HEK293 (cell line): ENCODE measurements at regions not wholly inside any gene's neighbourhood (a gene's known extent, or its start where the extent isn't known, plus 50 kb on each side); places are given as distances from the start of the nearest gene placed in this dataset.

Source experiments
- CTCF ChIA-PET: fragments of 350-600 bp; formaldehyde crosslinking; extraction: SDS; loops from one replicate; lab custom pipeline; 2021; ENCODE audit warnings: antibody characterized with exemption; lab: Yijun Ruan, JAX
- POLR2A ChIA-PET: fragments of 300-600 bp; formaldehyde crosslinking; extraction: SDS; loops from one replicate; lab custom pipeline; 2020; ENCODE audit warnings: antibody characterized with exemption, inconsistent platforms; lab: Yijun Ruan, JAX
- H3K27ac ChIP-seq: fragments of 200-500 bp; sonication (Bioruptor generic); 2 replicates; pipeline ENCODE4 v1.5.1; 2014; ENCODE audit warnings: low read depth, low read length, control low read depth, inconsistent platforms; ENCODE audit errors: extremely low read depth
- H3K36me3 ChIP-seq, 2 experiments: fragments of 200-500 bp in 1 of 2; sonication (Bioruptor generic) in 1 of 2; 1 replicate in 1 of 2; 2 replicates in 1 of 2; pipeline ENCODE4 v1.5.1; 2014 to 2017; ENCODE audit warnings: inconsistent platforms in 2 of 2, low read length in 2 of 2; ENCODE audit not compliant: control insufficient read depth in 2 of 2, insufficient read depth in 1 of 2
- H3K4me1 ChIP-seq: fragments of 200-500 bp; sonication (Bioruptor generic); 2 replicates; pipeline ENCODE4 v1.5.1; 2014; ENCODE audit warnings: mild to moderate bottlenecking, low read length, inconsistent platforms; ENCODE audit not compliant: control insufficient read depth, insufficient read depth
- H3K4me3 ChIP-seq: 2 replicates; pipeline ENCODE4 v1.5.1; 2011; ENCODE audit warnings: low read depth, mild to moderate bottlenecking, control low read depth, low read length, moderate library complexity
- H3K9me3 ChIP-seq: fragments of 200-500 bp; sonication (Bioruptor generic); 2 replicates; pipeline ENCODE4 v1.5.1; 2014; ENCODE audit warnings: low read depth, low read length, inconsistent platforms; ENCODE audit not compliant: control insufficient read depth, insufficient read depth
- FEZF1 ChIP-seq: fragments of 450-650 bp; formaldehyde crosslinking; IDR thresholded peaks from 2 replicates; pipeline ENCODE4 v1.5.1; 2016; ENCODE audit warnings: missing biosample characterization, missing genetic modification characterization
- KLF10 ChIP-seq: fragments of 450-650 bp; IDR thresholded peaks from 2 replicates; pipeline ENCODE4 v1.5.1; 2018; ENCODE audit warnings: missing biosample characterization, mild to moderate bottlenecking, missing genetic modification characterization
- KLF16 ChIP-seq: fragments of 450-650 bp; formaldehyde crosslinking; IDR thresholded peaks from 2 replicates; pipeline ENCODE4 v1.5.1; 2017; ENCODE audit warnings: missing biosample characterization, missing genetic modification characterization
- KLF7 ChIP-seq: fragments of 450-650 bp; formaldehyde crosslinking; IDR thresholded peaks from 2 replicates; pipeline ENCODE4 v1.5.1; 2016; ENCODE audit warnings: missing biosample characterization, missing genetic modification characterization, borderline replicate concordance
- OVOL3 ChIP-seq: fragments of 450-650 bp; formaldehyde crosslinking; IDR thresholded peaks from 2 replicates; pipeline ENCODE4 v1.5.1; 2016; ENCODE audit warnings: missing biosample characterization, missing genetic modification characterization
- SETDB1 ChIP-seq: IDR thresholded peaks from one replicate; pipeline ENCODE4 v1.6.1; 2017; ENCODE audit warnings: mild to moderate bottlenecking, low read length, moderate library complexity, mixed read lengths; ENCODE audit not compliant: insufficient read length
- ZBTB17 ChIP-seq: fragments of 450-650 bp; formaldehyde crosslinking; IDR thresholded peaks from 2 replicates; pipeline ENCODE4 v1.5.1; 2016; ENCODE audit warnings: missing biosample characterization, missing genetic modification characterization
- ZEB2 ChIP-seq: fragments of 450-650 bp; formaldehyde crosslinking; IDR thresholded peaks from 2 replicates; pipeline ENCODE4 v1.5.1; 2016; ENCODE audit warnings: missing biosample characterization, missing genetic modification characterization
- ZFP3 ChIP-seq: fragments of 450-650 bp; formaldehyde crosslinking; IDR thresholded peaks from 2 replicates; pipeline ENCODE4 v1.5.1; 2016; ENCODE audit warnings: low read depth, missing biosample characterization, missing genetic modification characterization
- ZFP37 ChIP-seq: fragments of 450-650 bp; formaldehyde crosslinking; IDR thresholded peaks from 2 replicates; pipeline ENCODE4 v1.5.1; 2016; ENCODE audit warnings: missing biosample characterization, missing genetic modification characterization
- ZNF184 ChIP-seq: fragments of 450-650 bp; IDR thresholded peaks from 2 replicates; pipeline ENCODE4 v1.5.1; 2018; ENCODE audit warnings: missing biosample characterization, mild to moderate bottlenecking, missing genetic modification characterization
- ZNF2 ChIP-seq: fragments of 450-650 bp; formaldehyde crosslinking; IDR thresholded peaks from 2 replicates; pipeline ENCODE4 v1.5.1; 2016; ENCODE audit warnings: missing biosample characterization, missing genetic modification characterization
- ZNF223 ChIP-seq: fragments of 450-650 bp; formaldehyde crosslinking; IDR thresholded peaks from 2 replicates; pipeline ENCODE4 v1.5.1; 2016; ENCODE audit warnings: missing biosample characterization, missing genetic modification characterization
- ZNF23 ChIP-seq: fragments of 450-650 bp; formaldehyde crosslinking; IDR thresholded peaks from 2 replicates; pipeline ENCODE4 v1.5.1; 2016; ENCODE audit warnings: missing biosample characterization, missing genetic modification characterization, borderline replicate concordance
- ZNF266 ChIP-seq: fragments of 450-650 bp; formaldehyde crosslinking; IDR thresholded peaks from 2 replicates; pipeline ENCODE4 v1.5.1; 2016; ENCODE audit warnings: missing biosample characterization, missing genetic modification characterization, low read depth
- ZNF311 ChIP-seq: fragments of 450-650 bp; formaldehyde crosslinking; IDR thresholded peaks from 2 replicates; pipeline ENCODE4 v1.5.1; 2017; ENCODE audit warnings: missing biosample characterization, missing genetic modification characterization, borderline replicate concordance
- ZNF37A ChIP-seq: fragments of 450-650 bp; IDR thresholded peaks from 2 replicates; pipeline ENCODE4 v1.5.1; 2018; ENCODE audit warnings: missing biosample characterization, missing genetic modification characterization
- ZNF544 ChIP-seq: fragments of 450-650 bp; formaldehyde crosslinking; IDR thresholded peaks from 2 replicates; pipeline ENCODE4 v1.5.0; 2017; ENCODE audit warnings: missing biosample characterization, missing genetic modification characterization
- ZNF549 ChIP-seq: fragments of 450-650 bp; IDR thresholded peaks from 2 replicates; pipeline ENCODE4 v1.5.1; 2018; ENCODE audit warnings: missing biosample characterization, missing genetic modification characterization, mild to moderate bottlenecking, inconsistent platforms, moderate library complexity
- ZNF658 ChIP-seq: fragments of 450-650 bp; formaldehyde crosslinking; IDR thresholded peaks from 2 replicates; pipeline ENCODE4; 2016; ENCODE audit warnings: missing biosample characterization, missing genetic modification characterization
- ZNF677 ChIP-seq: fragments of 450-650 bp; IDR thresholded peaks from 2 replicates; pipeline ENCODE4 v1.5.0; 2018; ENCODE audit warnings: missing biosample characterization, mild to moderate bottlenecking, missing genetic modification characterization, moderate library complexity
- ZNF701 ChIP-seq: fragments of 450-650 bp; formaldehyde crosslinking; IDR thresholded peaks from 2 replicates; pipeline ENCODE4 v1.5.1; 2016; ENCODE audit warnings: missing biosample characterization, missing genetic modification characterization
- ZNF747 ChIP-seq: fragments of 450-650 bp; formaldehyde crosslinking; IDR thresholded peaks from 2 replicates; pipeline ENCODE4 v1.5.1; 2016; ENCODE audit warnings: missing biosample characterization, missing genetic modification characterization
- ZNF776 ChIP-seq: fragments of 450-650 bp; formaldehyde crosslinking; IDR thresholded peaks from 2 replicates; pipeline ENCODE4 v1.5.0; 2017; ENCODE audit warnings: missing biosample characterization, missing genetic modification characterization, borderline replicate concordance
- TF ChIP-seq, protein P1 (sequence below): fragments of 450-650 bp; formaldehyde crosslinking; IDR thresholded peaks from 2 replicates; pipeline ENCODE4 v1.5.1; 2016; ENCODE audit warnings: missing biosample characterization, missing genetic modification characterization
- TF ChIP-seq, protein P2 (sequence below): fragments of 450-650 bp; formaldehyde crosslinking; IDR thresholded peaks from 2 replicates; pipeline ENCODE4 v1.5.1; 2016; ENCODE audit warnings: missing biosample characterization, missing genetic modification characterization
- TF ChIP-seq, protein P3 (sequence below): fragments of 450-650 bp; formaldehyde crosslinking; IDR thresholded peaks from 2 replicates; pipeline ENCODE4 v1.5.1; 2016; ENCODE audit warnings: missing biosample characterization, missing genetic modification characterization, low read depth

DNA sequence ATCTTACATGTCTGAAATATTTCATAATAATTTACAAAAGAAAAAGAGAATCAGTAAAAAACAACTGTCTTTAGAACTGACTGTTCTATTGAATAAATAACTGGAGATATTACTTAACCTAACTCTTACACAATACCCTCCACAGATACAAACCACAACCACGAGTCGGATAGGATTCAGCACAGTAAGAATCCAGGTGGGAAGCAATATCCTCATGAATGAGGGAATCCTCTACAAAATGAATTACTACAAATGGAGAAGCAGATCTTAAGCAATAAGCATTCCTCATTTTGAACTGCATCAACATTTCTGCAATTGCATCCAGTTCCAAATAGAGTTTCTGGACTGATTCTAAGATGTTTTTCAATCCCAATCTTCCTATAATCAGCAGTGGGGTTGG is 227.1 kb downstream of the SH2D1A start (continued):
- TF ChIP-seq OVOL3 (tag by site-specific recombination) = no peak
- TF ChIP-seq ZNF2 = no peak
- TF ChIP-seq ZNF544 = no peak
- TF ChIP-seq ZNF701 = no peak
- TF ChIP-seq ZBTB17 (tag by site-specific recombination) = no peak
- TF ChIP-seq ZFP37 (tag by site-specific recombination) = no peak
- TF ChIP-seq SETDB1 = no peak
- TF ChIP-seq, all 188 proteins: peak for 0

DNA sequence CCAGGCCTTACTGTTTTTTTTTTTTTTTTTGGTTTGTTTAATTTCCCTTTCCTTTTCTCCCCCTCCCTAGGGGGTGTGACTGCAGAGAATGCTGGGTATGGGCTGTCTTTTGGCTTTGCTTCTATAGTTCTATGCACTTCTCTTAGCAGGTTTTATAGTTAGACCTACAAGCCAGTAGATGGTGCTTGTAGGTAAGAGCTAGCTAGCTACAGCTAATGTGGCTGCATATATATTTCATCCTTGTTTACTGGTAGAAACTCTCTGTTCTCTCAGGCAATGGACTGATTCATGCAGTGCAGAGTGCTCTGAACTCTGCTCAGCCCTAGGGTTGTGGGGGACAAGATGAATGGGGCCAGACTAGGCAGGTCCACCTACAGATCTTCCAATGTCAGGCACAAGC is 246.4 kb downstream of the SH2D1A start:
- TF ChIP-seq ZNF37A (tag by site-specific recombination) = no peak
- TF ChIP-seq FEZF1 (tag by site-specific recombination) = no peak
- TF ChIP-seq KLF10 = no peak
- no peak for TF ChIP-seq ZNF184 (tag by site-specific recombination)
- TF ChIP-seq ZNF23 (tag by site-specific recombination) = no peak
- no peaks in the 10 kb centered on the region for H3K4me1 ChIP-seq
- POLR2A ChIA-PET = no interaction called here
- H3K36me3 ChIP-seq = no peaks in the 10 kb centered on the region
- CTCF ChIA-PET = no interaction called here
- H3K9me3 ChIP-seq = no peaks in the 10 kb centered on the region
- H3K27ac ChIP-seq = no peak overlapping the region
- no peak overlapping the region for H3K4me3 ChIP-seq

DNA sequence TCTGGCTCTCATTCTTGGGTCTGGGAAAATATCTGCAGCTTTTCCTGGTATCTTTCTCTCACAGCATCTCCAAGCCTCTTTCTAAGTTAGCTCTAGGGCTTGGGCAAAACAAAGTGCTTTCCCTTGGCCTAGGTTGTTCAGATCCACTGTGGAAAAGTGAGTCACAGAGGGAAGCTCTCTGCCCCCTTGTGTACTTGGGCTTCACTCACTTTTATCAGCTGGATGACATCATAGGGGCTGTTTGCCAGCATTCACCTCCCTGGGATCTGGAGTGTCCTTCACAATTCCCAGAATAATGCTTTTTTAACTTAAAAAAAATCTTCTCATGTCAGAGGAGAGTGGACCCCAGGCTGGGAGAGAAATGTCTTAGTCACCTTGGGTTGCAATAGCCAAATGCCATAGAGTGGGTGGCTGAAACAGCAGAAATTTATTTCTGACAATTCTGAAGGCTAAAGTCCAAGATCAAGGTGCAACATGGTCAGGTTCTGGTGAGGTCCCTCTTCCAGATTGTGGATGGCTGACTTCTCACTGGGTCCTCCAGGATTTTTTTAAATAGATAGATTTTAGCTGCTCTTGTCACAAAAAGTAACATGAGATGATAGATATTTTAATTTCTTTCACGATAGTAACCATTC is 247.8 kb downstream of the SH2D1A start:
- Histone ChIP-seq H3K36me3 (no peaks in the 10 kb centered on the region), H3K4me3 (no peak overlapping the region), H3K4me1 (no peaks in the 10 kb centered on the region), H3K27ac (no peak overlapping the region), H3K9me3 (no peaks in the 10 kb centered on the region)
- TF ChIP-seq ZNF701 = no peak
- no peak for TF ChIP-seq KLF16 (tag by site-specific recombination)
- no peak for TF ChIP-seq ZNF677 (tag by site-specific recombination)
- no peak for TF ChIP-seq ZNF266 (tag by site-specific recombination)
- no peak for TF ChIP-seq ZNF223
- no peak for TF ChIP-seq ZNF311 (tag by site-specific recombination)
- no peak for TF ChIP-seq ZEB2 (tag by site-specific recombination)
- TF ChIP-seq ZNF776 (tag by site-specific recombination) = no peak
- no peak for TF ChIP-seq ZNF747 (tag by site-specific recombination)
- TF ChIP-seq, protein P1, sequence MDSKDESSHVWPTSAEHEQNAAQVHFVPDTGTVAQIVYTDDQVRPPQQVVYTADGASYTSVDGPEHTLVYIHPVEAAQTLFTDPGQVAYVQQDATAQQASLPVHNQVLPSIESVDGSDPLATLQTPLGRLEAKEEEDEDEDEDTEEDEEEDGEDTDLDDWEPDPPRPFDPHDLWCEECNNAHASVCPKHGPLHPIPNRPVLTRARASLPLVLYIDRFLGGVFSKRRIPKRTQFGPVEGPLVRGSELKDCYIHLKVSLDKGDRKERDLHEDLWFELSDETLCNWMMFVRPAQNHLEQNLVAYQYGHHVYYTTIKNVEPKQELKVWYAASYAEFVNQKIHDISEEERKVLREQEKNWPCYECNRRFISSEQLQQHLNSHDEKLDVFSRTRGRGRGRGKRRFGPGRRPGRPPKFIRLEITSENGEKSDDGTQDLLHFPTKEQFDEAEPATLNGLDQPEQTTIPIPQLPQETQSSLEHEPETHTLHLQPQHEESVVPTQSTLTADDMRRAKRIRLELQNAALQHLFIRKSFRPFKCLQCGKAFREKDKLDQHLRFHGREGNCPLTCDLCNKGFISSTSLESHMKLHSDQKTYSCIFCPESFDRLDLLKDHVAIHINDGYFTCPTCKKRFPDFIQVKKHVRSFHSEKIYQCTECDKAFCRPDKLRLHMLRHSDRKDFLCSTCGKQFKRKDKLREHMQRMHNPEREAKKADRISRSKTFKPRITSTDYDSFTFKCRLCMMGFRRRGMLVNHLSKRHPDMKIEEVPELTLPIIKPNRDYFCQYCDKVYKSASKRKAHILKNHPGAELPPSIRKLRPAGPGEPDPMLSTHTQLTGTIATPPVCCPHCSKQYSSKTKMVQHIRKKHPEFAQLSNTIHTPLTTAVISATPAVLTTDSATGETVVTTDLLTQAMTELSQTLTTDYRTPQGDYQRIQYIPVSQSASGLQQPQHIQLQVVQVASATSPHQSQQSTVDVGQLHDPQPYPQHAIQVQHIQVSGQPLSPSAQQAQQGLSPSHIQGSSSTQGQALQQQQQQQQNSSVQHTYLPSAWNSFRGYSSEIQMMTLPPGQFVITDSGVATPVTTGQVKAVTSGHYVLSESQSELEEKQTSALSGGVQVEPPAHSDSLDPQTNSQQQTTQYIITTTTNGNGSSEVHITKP = no peak
- TF ChIP-seq ZFP3 (tag by site-specific recombination) = no peak
- TF ChIP-seq ZNF658 (tag by site-specific recombination) = no peak
- TF ChIP-seq, protein P2, sequence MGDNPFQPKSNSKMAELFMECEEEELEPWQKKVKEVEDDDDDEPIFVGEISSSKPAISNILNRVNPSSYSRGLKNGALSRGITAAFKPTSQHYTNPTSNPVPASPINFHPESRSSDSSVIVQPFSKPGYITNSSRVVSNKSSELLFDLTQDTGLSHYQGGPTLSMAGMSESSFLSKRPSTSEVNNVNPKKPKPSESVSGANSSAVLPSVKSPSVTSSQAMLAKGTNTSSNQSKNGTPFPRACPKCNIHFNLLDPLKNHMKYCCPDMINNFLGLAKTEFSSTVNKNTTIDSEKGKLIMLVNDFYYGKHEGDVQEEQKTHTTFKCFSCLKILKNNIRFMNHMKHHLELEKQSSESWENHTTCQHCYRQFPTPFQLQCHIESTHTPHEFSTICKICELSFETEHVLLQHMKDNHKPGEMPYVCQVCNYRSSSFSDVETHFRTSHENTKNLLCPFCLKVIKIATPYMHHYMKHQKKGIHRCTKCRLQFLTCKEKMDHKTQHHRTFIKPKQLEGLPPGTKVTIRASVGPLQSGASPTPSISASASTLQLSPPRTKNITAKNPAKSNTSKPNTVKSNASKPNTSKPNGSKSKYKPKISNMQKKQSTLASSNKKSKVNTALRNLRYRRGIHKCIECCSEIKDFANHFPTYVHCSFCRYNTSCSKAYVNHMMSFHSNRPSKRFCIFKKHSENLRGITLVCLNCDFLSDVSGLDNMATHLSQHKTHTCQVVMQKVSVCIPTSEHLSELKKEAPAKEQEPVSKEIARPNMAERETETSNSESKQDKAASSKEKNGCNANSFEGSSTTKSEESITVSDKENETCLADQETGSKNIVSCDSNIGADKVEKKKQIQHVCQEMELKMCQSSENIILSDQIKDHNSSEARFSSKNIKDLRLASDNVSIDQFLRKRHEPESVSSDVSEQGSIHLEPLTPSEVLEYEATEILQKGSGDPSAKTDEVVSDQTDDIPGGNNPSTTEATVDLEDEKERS (tag by site-specific recombination) = no peak
- TF ChIP-seq ZNF549 (tag by site-specific recombination) = no peak
- no peak for TF ChIP-seq KLF7
- TF ChIP-seq, protein P3, sequence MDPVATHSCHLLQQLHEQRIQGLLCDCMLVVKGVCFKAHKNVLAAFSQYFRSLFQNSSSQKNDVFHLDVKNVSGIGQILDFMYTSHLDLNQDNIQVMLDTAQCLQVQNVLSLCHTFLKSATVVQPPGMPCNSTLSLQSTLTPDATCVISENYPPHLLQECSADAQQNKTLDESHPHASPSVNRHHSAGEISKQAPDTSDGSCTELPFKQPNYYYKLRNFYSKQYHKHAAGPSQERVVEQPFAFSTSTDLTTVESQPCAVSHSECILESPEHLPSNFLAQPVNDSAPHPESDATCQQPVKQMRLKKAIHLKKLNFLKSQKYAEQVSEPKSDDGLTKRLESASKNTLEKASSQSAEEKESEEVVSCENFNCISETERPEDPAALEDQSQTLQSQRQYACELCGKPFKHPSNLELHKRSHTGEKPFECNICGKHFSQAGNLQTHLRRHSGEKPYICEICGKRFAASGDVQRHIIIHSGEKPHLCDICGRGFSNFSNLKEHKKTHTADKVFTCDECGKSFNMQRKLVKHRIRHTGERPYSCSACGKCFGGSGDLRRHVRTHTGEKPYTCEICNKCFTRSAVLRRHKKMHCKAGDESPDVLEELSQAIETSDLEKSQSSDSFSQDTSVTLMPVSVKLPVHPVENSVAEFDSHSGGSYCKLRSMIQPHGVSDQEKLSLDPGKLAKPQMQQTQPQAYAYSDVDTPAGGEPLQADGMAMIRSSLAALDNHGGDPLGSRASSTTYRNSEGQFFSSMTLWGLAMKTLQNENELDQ = no peak
- TF ChIP-seq ZNF2 = no peak
- ChIA-PET POLR2A (no interaction called here), CTCF (interaction anchor here (0.6 kb wide), 1 partner anchor 1012 kb away, joined by 3 read pairs; no protein-coding TSS in a partner anchor)
